Erythroblast (primary cell): ENCODE measurements at regions not wholly inside any gene's neighbourhood (a gene's known extent, or its start where the extent isn't known, plus 50 kb on each side); places are given as distances from the start of the nearest gene placed in this dataset.

ENCODE experiments used
- GATA1 ChIP-seq: IDR thresholded peaks from 2 replicates; pipeline ENCODE4 v1.6.1; 2011; ENCODE audit warnings: low read depth, mild to moderate bottlenecking, control low read depth, low read length, moderate library complexity
- POLR2A ChIP-seq: IDR thresholded peaks from 2 replicates; pipeline ENCODE4 v1.6.1; 2011; ENCODE audit warnings: mild to moderate bottlenecking, low read length

- TF ChIP-seq POLR2A = no peak
- TF ChIP-seq GATA1 = no peak
These were observed 210.0 kb downstream of the OGFRL1 start for GRCh38 chr6:71498638-71499037.
